Common myeloid progenitor, CD34-positive (primary cell): ENCODE measurements at regions not wholly inside any gene's neighbourhood (a gene's known extent, or its start where the extent isn't known, plus 50 kb on each side); places are given as distances from the start of the nearest gene placed in this dataset.

Experiments used
- CTCF ChIA-PET: fragments of 350-600 bp; sonication (Branson Sonifier 250); formaldehyde crosslinking; loops from one replicate; lab custom pipeline; 2021; ENCODE audit warnings: antibody characterized with exemption; lab: Charles Lee
- POLR2A ChIA-PET: fragments of 350-600 bp; sonication (Branson Sonifier 250); formaldehyde crosslinking; loops from one replicate; lab custom pipeline; 2021; ENCODE audit warnings: antibody characterized with exemption; lab: Charles Lee
- DNase-seq, 3 donors: peaks; one replicate each; pipeline versions ENCODE4 v3.0.0 to v3.0.0-alpha.2; 2013
- H3K27ac ChIP-seq, 2 experiments: 1 replicate in 1 of 2; 2 replicates in 1 of 2; pipeline ENCODE4 v1.7.0; 2013; ENCODE audit warnings: inconsistent platforms in 2 of 2, low read length in 2 of 2, mild to moderate bottlenecking in 2 of 2, low read depth in 1 of 2, moderate library complexity in 1 of 2; ENCODE audit not compliant: severe bottlenecking in 2 of 2, insufficient read depth in 1 of 2, poor library complexity in 1 of 2
- H3K27me3 ChIP-seq, 5 experiments: replicated peaks in 2 of 5; 1 replicate in 3 of 5; 2 replicates in 2 of 5; pipeline versions ENCODE4 v1.6.1 to v1.7.0; 2013; ENCODE audit warnings: low read length in 4 of 5, mild to moderate bottlenecking in 2 of 5, moderate library complexity in 2 of 5, inconsistent platforms in 1 of 5; ENCODE audit not compliant: insufficient read depth in 5 of 5, control insufficient read depth in 4 of 5
- H3K36me3 ChIP-seq, 4 experiments: 1 replicate in 2 of 4; 2 replicates in 2 of 4; pipeline versions ENCODE4 v1.6.1 to v1.7.0; 2013; ENCODE audit warnings: low read length in 3 of 4, control low read depth in 1 of 4, mild to moderate bottlenecking in 1 of 4; ENCODE audit not compliant: control insufficient read depth in 4 of 4, insufficient read depth in 4 of 4
- H3K4me1 ChIP-seq, 4 experiments: 1 replicate in 3 of 4; 2 replicates in 1 of 4; pipeline versions ENCODE4 v1.6.1 to v1.7.1; 2013; ENCODE audit warnings: low read length in 3 of 4, mild to moderate bottlenecking in 3 of 4, control low read depth in 1 of 4, inconsistent platforms in 1 of 4, moderate library complexity in 1 of 4; ENCODE audit not compliant: control insufficient read depth in 4 of 4, insufficient read depth in 4 of 4; ENCODE audit errors: control extremely low read depth in 1 of 4
- H3K4me3 ChIP-seq, 7 experiments: 1 replicate in 4 of 7; 2 replicates in 3 of 7; pipeline versions ENCODE4 v1.5.1 to v1.7.0; 2013; ENCODE audit warnings: mild to moderate bottlenecking in 7 of 7, low read length in 6 of 7, moderate library complexity in 6 of 7, inconsistent platforms in 2 of 7, low read depth in 2 of 7, control low read depth in 1 of 7; ENCODE audit not compliant: insufficient read depth in 4 of 7, control insufficient read depth in 1 of 7; ENCODE audit errors: extremely low read depth in 1 of 7
- H3K9me3 ChIP-seq, 5 experiments: 1 replicate in 4 of 5; 2 replicates in 1 of 5; pipeline versions ENCODE4 v1.6.1 to v1.7.1; 2013; ENCODE audit warnings: low read length in 4 of 5, mild to moderate bottlenecking in 2 of 5, inconsistent platforms in 1 of 5, low read depth in 1 of 5, moderate library complexity in 1 of 5; ENCODE audit not compliant: control insufficient read depth in 4 of 5, insufficient read depth in 2 of 5; ENCODE audit errors: control extremely low read depth in 1 of 5
- WGBS: methylation state at CpG from one replicate; pipeline ENCODE4 v1.1.5; 2013; ENCODE audit not compliant: insufficient coverage; 5-methylcytosine and 5-hydroxymethylcytosine counted together

DNA sequence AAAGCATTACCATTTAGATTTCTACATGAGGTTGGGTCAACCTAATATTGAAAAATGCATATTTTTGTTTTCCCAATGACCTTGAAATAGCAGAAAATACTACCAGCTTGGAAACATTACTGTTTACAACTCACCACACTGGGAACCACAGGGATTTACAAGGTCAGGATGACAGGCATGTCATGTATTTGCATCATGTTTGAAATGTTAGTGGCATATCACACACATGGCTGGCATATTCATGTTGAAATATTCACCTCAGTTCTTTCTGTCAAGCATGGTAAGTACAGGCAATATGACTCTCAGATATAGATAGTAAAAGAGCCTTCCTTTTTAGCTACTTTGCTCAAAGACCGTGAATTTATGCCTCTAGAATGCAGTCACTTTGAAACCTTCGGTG lies 593.5 kb downstream of the NOVA1 start:
- Histone ChIP-seq H3K4me3 (no peak overlapping the region), H3K4me1 (no peaks in the 10 kb centered on the region), H3K9me3 (no peaks in the 10 kb centered on the region), H3K27me3 (no peaks in the 10 kb centered on the region), H3K36me3 (no peaks in the 10 kb centered on the region), H3K27ac (no peak overlapping the region)
- ChIA-PET POLR2A (no interaction called here), CTCF (no interaction called here)
- WGBS = 100% methylated on average over 1 of the region's 2 CpGs
- no peak for DNase-seq

DNA sequence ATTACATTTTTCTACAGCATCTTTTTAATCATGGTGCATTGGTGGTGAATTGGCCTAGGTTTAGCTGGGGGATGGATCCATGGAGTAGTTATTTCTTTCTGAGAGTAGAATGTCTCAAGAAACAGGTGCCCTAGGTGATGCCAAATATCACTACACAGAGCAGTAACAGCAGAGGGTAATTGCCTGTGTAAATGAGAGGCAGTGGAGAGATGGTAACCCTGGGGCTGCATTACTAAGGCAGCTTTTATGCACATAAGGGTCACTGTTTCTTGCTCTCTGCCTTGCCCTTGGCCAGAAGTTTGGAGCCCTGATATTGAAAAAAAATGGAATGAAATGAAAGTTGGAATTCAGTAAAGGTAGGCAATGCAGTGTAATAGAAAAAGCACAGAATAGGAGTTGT lies 604.0 kb downstream of the NOVA1 start:
- ChIA-PET CTCF (no interaction called here), POLR2A (no interaction called here)
- Histone ChIP-seq H3K27ac (no peak overlapping the region), H3K4me3 (no peak overlapping the region), H3K9me3 (peaks cover 0 to 2% (median 0%) of the 10 kb centered on the region in 5 experiments), H3K36me3 (no peaks in the 10 kb centered on the region), H3K27me3 (peaks cover 0 to 4% (median 2%) of the 10 kb centered on the region in 5 experiments), H3K4me1 (no peaks in the 10 kb centered on the region)
- no peak for DNase-seq

DNA sequence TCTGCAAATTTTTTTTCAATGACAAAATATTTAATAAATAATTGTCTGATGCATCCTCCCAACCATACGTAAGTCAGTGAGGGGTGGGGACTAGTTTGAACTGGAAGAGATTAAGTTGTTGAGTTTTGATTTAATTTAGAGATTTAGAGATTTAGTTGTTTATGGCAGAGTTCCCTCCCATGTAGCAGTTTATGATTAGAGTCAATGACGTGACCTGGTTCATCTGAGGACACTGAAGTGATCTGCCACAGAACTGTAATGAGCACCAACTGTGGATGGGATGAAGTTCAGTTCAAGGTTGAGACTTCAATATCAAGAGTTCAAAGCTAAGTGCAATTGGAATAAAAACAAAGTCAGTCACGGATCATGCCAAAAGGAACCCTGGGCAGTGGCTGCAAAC lies 609.3 kb downstream of the NOVA1 start:
- Histone ChIP-seq H3K36me3 (no peaks in the 10 kb centered on the region), H3K9me3 (peaks cover 0 to 3% (median 0%) of the 10 kb centered on the region in 5 experiments), H3K4me1 (no peaks in the 10 kb centered on the region), H3K27ac (no peak overlapping the region), H3K27me3 (peaks cover 0 to 4% (median 0%) of the 10 kb centered on the region in 5 experiments), H3K4me3 (no peak overlapping the region)
- DNase-seq = no peak
- ChIA-PET CTCF (no interaction called here), POLR2A (no interaction called here)
- WGBS = 100% methylated on average over 2 of the region's 3 CpGs

DNA sequence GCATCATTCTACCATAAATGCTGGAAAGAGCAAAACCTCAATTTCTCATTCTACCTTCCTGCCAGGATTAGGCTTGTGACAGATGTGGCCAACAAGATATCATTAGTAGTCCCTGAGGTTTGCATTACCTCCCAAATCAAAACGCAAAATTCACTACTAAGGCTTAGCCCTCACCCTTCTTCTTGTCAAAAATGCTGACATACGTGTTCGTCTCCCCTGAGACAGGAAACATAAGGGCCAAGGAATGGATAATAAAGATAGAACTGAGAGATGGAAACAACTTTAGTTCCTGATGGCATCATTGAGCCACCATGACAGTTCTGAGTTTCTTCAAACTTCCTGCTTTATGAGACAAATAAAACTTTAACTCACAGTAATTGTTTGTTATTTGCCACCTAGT lies 642.1 kb downstream of the NOVA1 start:
- Histone ChIP-seq H3K9me3 (no peaks in the 10 kb centered on the region), H3K36me3 (no peaks in the 10 kb centered on the region), H3K27ac (no peak overlapping the region), H3K4me3 (no peak overlapping the region), H3K4me1 (no peaks in the 10 kb centered on the region), H3K27me3 (no peaks in the 10 kb centered on the region)
- POLR2A ChIA-PET = no interaction called here
- CTCF ChIA-PET = interaction anchor here (0.7 kb wide), 1 partner anchor 12 kb away, joined by 3 read pairs; no protein-coding TSS in a partner anchor
- DNase-seq = no peak
- WGBS = no CpG with 5 or more reads among the region's 3 CpGs

DNA sequence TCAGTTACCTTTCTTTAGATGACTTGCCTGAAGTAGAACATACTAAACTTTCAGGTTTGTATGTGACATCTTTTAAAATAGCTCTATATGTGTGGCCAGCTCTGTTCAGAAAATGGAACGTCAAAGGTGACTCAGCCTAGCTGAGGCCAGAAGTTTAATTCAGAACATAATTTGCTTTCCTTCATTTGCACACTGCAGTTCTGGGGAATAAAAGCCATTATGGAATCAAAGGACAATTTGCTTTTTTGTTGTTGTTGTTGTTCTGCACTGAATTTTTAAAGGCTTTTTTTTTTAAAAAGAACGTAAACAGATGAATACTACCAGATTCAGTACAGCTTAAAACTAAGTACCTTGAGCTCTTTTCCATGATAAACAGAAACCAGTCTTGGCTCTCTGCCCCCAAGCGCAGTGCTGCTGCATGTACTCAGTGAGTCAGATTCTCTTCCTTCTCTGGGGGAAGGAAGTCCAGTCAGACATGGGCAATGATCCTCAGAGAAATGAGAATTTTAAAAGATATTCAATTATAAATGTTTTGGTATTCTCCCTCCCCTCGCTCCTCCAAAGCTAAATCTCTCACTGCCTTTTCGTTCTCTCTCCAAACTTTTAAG lies 644.2 kb downstream of the NOVA1 start:
- POLR2A ChIA-PET = no interaction called here
- CTCF ChIA-PET = no interaction called here
- no peaks in the 10 kb centered on the region for H3K36me3 ChIP-seq
- WGBS = 100% methylated on average over 4 of the region's 5 CpGs
- no peak overlapping the region for H3K27ac ChIP-seq
- no peak overlapping the region for H3K4me3 ChIP-seq
- no peak for DNase-seq
- no peaks in the 10 kb centered on the region for H3K9me3 ChIP-seq
- no peaks in the 10 kb centered on the region for H3K27me3 ChIP-seq
- H3K4me1 ChIP-seq = no peaks in the 10 kb centered on the region

DNA sequence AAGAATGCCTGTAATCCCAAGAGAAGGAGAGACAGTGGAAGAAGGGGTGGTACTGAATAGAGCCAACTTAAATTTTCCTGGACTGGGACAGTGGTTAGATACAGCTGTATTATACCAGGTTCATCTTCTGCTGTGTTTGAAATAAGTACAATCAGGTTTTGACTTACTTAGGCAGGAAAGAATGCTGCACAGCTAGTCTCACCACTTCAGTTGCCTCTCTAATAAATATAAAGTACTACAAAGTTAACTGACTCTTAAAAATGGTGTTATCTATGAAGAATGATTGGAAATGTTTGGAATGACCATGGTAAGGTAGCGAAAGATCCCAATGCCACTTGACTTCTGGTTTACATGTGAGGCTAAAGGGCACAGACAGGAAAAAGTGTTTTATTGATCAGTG lies 652.1 kb downstream of the NOVA1 start:
- whole genome bisulfite sequencing = 100% methylated on average over 1 of the region's 1 CpG
- CTCF ChIA-PET = no interaction called here

DNA sequence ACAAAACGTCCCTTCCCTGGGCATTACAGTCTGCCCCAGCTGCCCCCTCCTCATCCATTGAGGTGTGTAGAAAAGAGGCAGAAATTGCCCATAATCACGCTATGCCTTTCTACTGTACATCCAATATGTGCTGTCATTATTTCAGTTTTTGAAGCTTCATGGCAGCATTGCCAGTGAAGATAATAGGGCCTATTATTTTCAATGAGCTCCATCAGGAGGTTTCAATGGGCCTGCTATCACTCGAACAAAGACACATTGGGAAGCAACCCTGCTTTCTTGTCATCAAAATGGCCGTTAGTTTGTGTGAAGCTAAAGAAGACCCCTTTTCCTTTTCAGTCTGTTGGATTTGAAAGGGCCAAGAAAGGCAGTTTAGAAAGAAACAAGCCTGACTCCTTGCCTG lies 653.8 kb downstream of the NOVA1 start:
- POLR2A ChIA-PET = no interaction called here
- CTCF ChIA-PET = interaction anchor here (0.8 kb wide), 1 partner anchor 12 kb away, joined by 3 read pairs; no protein-coding TSS in a partner anchor
- no peaks in the 10 kb centered on the region for H3K36me3 ChIP-seq
- no peak overlapping the region for H3K27ac ChIP-seq
- no peaks in the 10 kb centered on the region for H3K27me3 ChIP-seq
- no peak for DNase-seq
- no peaks in the 10 kb centered on the region for H3K9me3 ChIP-seq
- no peaks in the 10 kb centered on the region for H3K4me1 ChIP-seq
- 100% methylated on average over 1 of the region's 4 CpGs for WGBS
- no peak overlapping the region for H3K4me3 ChIP-seq

More for the DNA sequence above, 652.1 kb downstream of the NOVA1 start:
- no peak overlapping the region for H3K4me3 ChIP-seq
- DNase-seq = no peak
- POLR2A ChIA-PET = no interaction called here
- no peaks in the 10 kb centered on the region for H3K27me3 ChIP-seq
- no peaks in the 10 kb centered on the region for H3K36me3 ChIP-seq
- no peak overlapping the region for H3K27ac ChIP-seq
- H3K4me1 ChIP-seq = no peaks in the 10 kb centered on the region
- no peaks in the 10 kb centered on the region for H3K9me3 ChIP-seq
